IPS-NIHi11 (cell line): ENCODE measurements at regions not wholly inside any gene's neighbourhood (a gene's known extent, or its start where the extent isn't known, plus 50 kb on each side); places are given as distances from the start of the nearest gene placed in this dataset.
"Not testable (repeated sequence)": the region's sequence is repeated elsewhere in the genome, so short reads cannot be mapped to it uniquely, and the experiment has no call there.

ENCODE experiments used
- DNase-seq: peaks from one replicate; pipeline ENCODE4 v3.0.0; 2012; ENCODE audit warnings: mixed read lengths, low spot score

- no peak for DNase-seq
Observed at GRCh38 chr12:27133022-27133590, 50.7 kb upstream of the C12orf71 start.

- DNase-seq: no peak
Observed at GRCh38 chr12:27140478-27140969, 58.1 kb upstream of the C12orf71 start.

- DNase-seq: peak; percentile 86
Observed at GRCh38 chr12:27142101-27142721, 59.8 kb upstream of the C12orf71 start.

- DNase-seq: no peak
Observed at GRCh38 chr12:27143256-27144069, 61.1 kb upstream of the C12orf71 start.

- DNase-seq: not testable (repeated sequence)
Observed at GRCh38 chr12:27145725-27146124, 63.3 kb upstream of the C12orf71 start.

- DNase-seq: no peak
Observed at GRCh38 chr12:27148373-27148772, 66.0 kb upstream of the C12orf71 start.

- DNase-seq: no peak
Observed at GRCh38 chr12:27148791-27149190, 66.4 kb upstream of the C12orf71 start.

GRCh38 chr12:27151479-27151878 is 69.1 kb upstream of the C12orf71 start:
- DNase-seq: no peak

- peak; percentile 23 for DNase-seq
Observed at GRCh38 chr12:27158297-27158696, 75.9 kb upstream of the C12orf71 start.

GRCh38 chr12:27161458-27162228 is 79.3 kb upstream of the C12orf71 start:
- no peak for DNase-seq

GRCh38 chr12:27162229-27162537 is 79.8 kb upstream of the C12orf71 start:
- no peak for DNase-seq

GRCh38 chr12:27163048-27163715 is 80.8 kb upstream of the C12orf71 start:
- no peak for DNase-seq

GRCh38 chr12:27163894-27164293 is 80.2 kb upstream of the STK38L start:
- no peak for DNase-seq

GRCh38 chr12:27164330-27165040 is 79.6 kb upstream of the STK38L start:
- DNase-seq: no peak

GRCh38 chr12:27165958-27166357 is 78.1 kb upstream of the STK38L start:
- not testable (repeated sequence) for DNase-seq

- not testable (repeated sequence) for DNase-seq
Observed at GRCh38 chr12:27171494-27171893, 72.6 kb upstream of the STK38L start.

- no peak for DNase-seq
Observed at GRCh38 chr12:27176765-27177164, 67.3 kb upstream of the STK38L start.

- DNase-seq: no peak
Observed at GRCh38 chr12:27177706-27178105, 66.4 kb upstream of the STK38L start.

- no peak for DNase-seq
Observed at GRCh38 chr12:27178255-27178654, 65.8 kb upstream of the STK38L start.

- no peak for DNase-seq
Observed at GRCh38 chr12:27178723-27179399, 65.2 kb upstream of the STK38L start.
